AG09319 (cell line): ENCODE measurements at regions not wholly inside any gene's neighbourhood (a gene's known extent, or its start where the extent isn't known, plus 50 kb on each side); places are given as distances from the start of the nearest gene placed in this dataset.

ENCODE experiments used
- DNase-seq: peaks from one replicate; pipeline ENCODE4 v3.0.0-alpha.2; 2010; ENCODE audit warnings: low read depth; ENCODE audit errors: extremely low read depth
- CTCF ChIP-seq: IDR thresholded peaks from 2 replicates; pipeline ENCODE4 v1.5.1; 2011; ENCODE audit warnings: low read depth, mild to moderate bottlenecking, inconsistent platforms, low read length, moderate library complexity

- peak; percentile 22 for DNase-seq
- TF ChIP-seq CTCF = peak; percentile 92
Measured at GRCh38 chr11:70755410-70756158, 357.3 kb downstream of the CTTN start.

GRCh38 chr11:70756341-70756740 is 358.0 kb downstream of the CTTN start:
- no peak for TF ChIP-seq CTCF
- no peak for DNase-seq

- no peak for TF ChIP-seq CTCF
- DNase-seq = no peak
Measured at GRCh38 chr11:70756756-70757155, 358.4 kb downstream of the CTTN start.

GRCh38 chr11:70757241-70757640 is 358.9 kb downstream of the CTTN start:
- no peak for TF ChIP-seq CTCF
- no peak for DNase-seq

- TF ChIP-seq CTCF = no peak
Measured at GRCh38 chr11:70758206-70758605, 359.9 kb downstream of the CTTN start.

GRCh38 chr11:70759846-70760245 is 361.5 kb downstream of the CTTN start:
- DNase-seq = no peak
- no peak for TF ChIP-seq CTCF

More at GRCh38 chr11:70758206-70758605, 359.9 kb downstream of the CTTN start:
- no peak for DNase-seq

- TF ChIP-seq CTCF = no peak
- no peak for DNase-seq
Measured at GRCh38 chr11:70760416-70761020, 362.2 kb downstream of the CTTN start.
